K562 (cell line): ENCODE measurements at regions not wholly inside any gene's neighbourhood (a gene's known extent, or its start where the extent isn't known, plus 50 kb on each side); places are given as distances from the start of the nearest gene placed in this dataset.

Experiments used
- ATAC-seq: fragments of 200-7000 bp; cut with Tn5 transposase; 3 replicates; pipeline ENCODE4 v1.9.1; 2020; ENCODE audit warnings: moderate library complexity
- BruUV-seq: library from RNA; stranded (reverse); fragments of 400-500 nt; replicated peaks from 2 replicates; lab custom pipeline; 2021; lab: Mats Ljungman, UMichigan
- CTCF ChIA-PET: fragments of 300-600 bp; formaldehyde crosslinking; extraction: SDS; loops from one replicate; lab custom pipeline; 2021; ENCODE audit warnings: low intra/inter-chr PET ratio; lab: Yijun Ruan, JAX
- POLR2A ChIA-PET: fragments of 300-600, 350-650 bp; sonication (Branson Sonifier 250); formaldehyde crosslinking; extraction: SDS; loops from one replicate; lab custom pipeline; 2021; ENCODE audit warnings: antibody characterized with exemption, inconsistent platforms; lab: Yijun Ruan, JAX
- DNase-seq, 4 experiments: peaks; one replicate each; pipeline versions ENCODE4 v3.0.0 to v3.0.0-alpha.2; 2011 to 2018; ENCODE audit warnings: low spot score in 3 of 4, mixed read lengths in 3 of 4; ENCODE audit errors: extremely low read depth in 1 of 4
- FAIRE-seq: peaks from 2 replicates; lab custom pipeline; 2011; peaks lifted over from hg19 to GRCh38; lab: Jason Lieb, UNC
- H2AFZ ChIP-seq: 2 replicates; pipeline ENCODE4 v1.6.0; 2011; ENCODE audit warnings: low read depth, low read length, control low read depth, inconsistent platforms
- H3K27ac ChIP-seq: fragments of 200-600 bp; 3 replicates; pipeline ENCODE4 v1.8.0; 2011; ENCODE audit warnings: low read depth, mild to moderate bottlenecking, control low read depth, inconsistent platforms, low read length, moderate library complexity, mixed read lengths; ENCODE audit errors: extremely low read depth
- H3K27me3 ChIP-seq, 2 experiments: fragments of 300-600 bp in 1 of 2; 2 replicates in 1 of 2; 3 replicates in 1 of 2; pipeline versions ENCODE4 v1.6.0 to v1.8.0; 2011; ENCODE audit warnings: inconsistent platforms in 2 of 2, low read length in 2 of 2, mild to moderate bottlenecking in 1 of 2, mixed read lengths in 1 of 2, moderate library complexity in 1 of 2; ENCODE audit not compliant: control insufficient read depth in 2 of 2, insufficient read depth in 2 of 2
- H3K36me3 ChIP-seq: fragments of 300-600 bp; 3 replicates; pipeline ENCODE4 v1.8.0; 2011; ENCODE audit warnings: mild to moderate bottlenecking, low read length, inconsistent platforms; ENCODE audit not compliant: control insufficient read depth, insufficient read depth
- H3K4me1 ChIP-seq, 2 experiments: fragments of 200-600 bp in 1 of 2; replicated peaks in 1 of 2; 2 replicates in 1 of 2; 3 replicates in 1 of 2; pipeline versions ENCODE4 v1.5.1 to v1.8.0; 2011; ENCODE audit warnings: inconsistent platforms in 2 of 2, low read length in 2 of 2, mild to moderate bottlenecking in 1 of 2, mixed read lengths in 1 of 2, moderate library complexity in 1 of 2; ENCODE audit not compliant: control insufficient read depth in 2 of 2, insufficient read depth in 2 of 2
- H3K4me2 ChIP-seq: 2 replicates; pipeline ENCODE4 v1.6.1; 2011; ENCODE audit warnings: low read length, control low read depth, inconsistent platforms, mixed read lengths; ENCODE audit not compliant: insufficient read depth
- H3K4me3 ChIP-seq: fragments of 200-600 bp; sonication (generic), shearing (Covaris generic); 2 replicates; pipeline ENCODE4 v1.5.1; 2016; ENCODE audit warnings: control low read depth, inconsistent platforms
- H3K79me2 ChIP-seq: fragments of 200-600 bp; 3 replicates; pipeline ENCODE4 v1.8.0; 2011; ENCODE audit warnings: low read length, inconsistent platforms; ENCODE audit not compliant: control insufficient read depth, insufficient read depth
- H3K9ac ChIP-seq, 2 experiments: 2 replicates each; pipeline versions ENCODE4 v1.6.0 to v1.6.1; 2011; ENCODE audit warnings: low read depth in 2 of 2, low read length in 2 of 2, control low read depth in 1 of 2, inconsistent platforms in 1 of 2, mild to moderate bottlenecking in 1 of 2, mixed read lengths in 1 of 2; ENCODE audit not compliant: insufficient read depth in 1 of 2
- H3K9me1 ChIP-seq: one replicate; pipeline ENCODE4 v1.6.0; 2011; ENCODE audit warnings: inconsistent platforms, mild to moderate bottlenecking, low read length, moderate library complexity; ENCODE audit not compliant: control insufficient read depth, insufficient read depth
- H3K9me3 ChIP-seq: replicated peaks from 2 replicates; pipeline ENCODE4 v1.5.1; 2011; ENCODE audit warnings: low read depth, low read length, inconsistent platforms; ENCODE audit not compliant: control insufficient read depth, insufficient read depth
- H4K20me1 ChIP-seq: replicated peaks from 2 replicates; pipeline ENCODE4 v1.6.1; 2011; ENCODE audit warnings: low read length, inconsistent platforms, mixed read lengths; ENCODE audit not compliant: control insufficient read depth, insufficient read depth
- ATF6 ChIP-seq: sonication (generic); formaldehyde crosslinking; IDR thresholded peaks from 2 replicates; pipeline ENCODE4 v1.4.0; 2020; ENCODE audit warnings: mild to moderate bottlenecking, missing genetic modification reagents
- CBX5 ChIP-seq: IDR thresholded peaks from 2 replicates; pipeline ENCODE4 v1.6.1; 2014; ENCODE audit warnings: low read depth, borderline replicate concordance
- CC2D1A ChIP-seq: fragments of 450-650 bp; IDR thresholded peaks from 2 replicates; pipeline ENCODE4 v1.6.1; 2017; ENCODE audit warnings: mild to moderate bottlenecking
- CHD2 ChIP-seq: IDR thresholded peaks from 2 replicates; pipeline ENCODE4 v1.6.1; 2011; ENCODE audit warnings: low read depth, low read length
- CHD4 ChIP-seq: fragments of 200-600 bp; sonication (generic); IDR thresholded peaks from 3 replicates; pipeline ENCODE4 v1.6.1; 2012; ENCODE audit warnings: low read depth, mild to moderate bottlenecking, mixed read lengths, low read length, inconsistent platforms; ENCODE audit not compliant: insufficient read depth, insufficient replicate concordance, poor library complexity, severe bottlenecking
- CREM ChIP-seq: IDR thresholded peaks from 2 replicates; pipeline ENCODE4 v1.6.1; 2014; ENCODE audit warnings: antibody characterized with exemption, low read depth
- IRF1 ChIP-seq: sonication (generic); formaldehyde crosslinking; IDR thresholded peaks from 2 replicates; pipeline ENCODE4 v1.8.0; 2022; ENCODE audit warnings: missing genetic modification reagents, mild to moderate bottlenecking, borderline replicate concordance
- MIER1 ChIP-seq: fragments of 450-650 bp; IDR thresholded peaks from 2 replicates; pipeline ENCODE4 v1.6.1; 2016; ENCODE audit warnings: antibody characterized with exemption, mild to moderate bottlenecking, low read depth
- SIN3A ChIP-seq, 2 experiments: fragments of 150-350 bp in 1 of 2; IDR thresholded peaks; 2 replicates each; pipeline ENCODE4 v1.6.1; 2011 to 2016; ENCODE audit warnings: borderline replicate concordance in 2 of 2, low read depth in 2 of 2, low read length in 2 of 2, mild to moderate bottlenecking in 2 of 2, moderate library complexity in 2 of 2; ENCODE audit not compliant: control insufficient read depth in 1 of 2
- TAL1 ChIP-seq: fragments of 450-650 bp; IDR thresholded peaks from 2 replicates; pipeline ENCODE4 v1.6.1; 2016; ENCODE audit warnings: mild to moderate bottlenecking
- TBP ChIP-seq: optimal IDR thresholded peaks from 2 replicates; pipeline ENCODE3; 2011; ENCODE audit warnings: low read depth, low read length, improper control_type of control experiment
- TEAD2 ChIP-seq: fragments of 450-650 bp; IDR thresholded peaks from 2 replicates; pipeline ENCODE4 v1.6.1; 2016; ENCODE audit warnings: missing genetic modification characterization, control low read depth, missing compliant biosample characterization
- TOE1 ChIP-seq, 2 experiments: fragments of 450-650 bp in 1 of 2; sonication (generic) in 1 of 2; formaldehyde crosslinking in 1 of 2; IDR thresholded peaks; 2 replicates each; pipeline versions ENCODE4 v1.7.1 to v1.8.0; 2016 to 2022; ENCODE audit warnings: borderline replicate concordance in 2 of 2, mild to moderate bottlenecking in 2 of 2, antibody characterized with exemption in 1 of 2, inconsistent platforms in 1 of 2, low read depth in 1 of 2, missing genetic modification reagents in 1 of 2, moderate library complexity in 1 of 2
- WGBS: fragments of 100-300 bp; shearing (Covaris generic); methylation state at CpG from one replicate; pipeline ENCODE4 v1.1.6; 2016; ENCODE audit warnings: low coverage, mixed read lengths; ENCODE audit not compliant: insufficient coverage; ENCODE audit errors: missing lambda C conversion rate; 5-methylcytosine and 5-hydroxymethylcytosine counted together
- in situ Hi-C: fragments of 300-500 bp; cut with MboI; formaldehyde crosslinking; loops from 4 replicates; pipeline ENCODE4 v1.15.0; 2018; ENCODE audit warnings: inconsistent platforms, mixed read lengths
- intact Hi-C: fragments of 100-400 bp; cut with micrococcal nuclease; formaldehyde crosslinking; loops from 2 replicates; pipeline ENCODE4 v1.14.2; 2022

- TF ChIP-seq IRF1 (CRISPR knock-in tag) (no peak), TBP (no peak), ATF6 (CRISPR knock-in tag) (no peak), CHD2 (no peak), CHD4 (no peak), TAL1 (no peak), CBX5 (no peak), CREM (no peak), SIN3A (IDR thresholded peaks at IDR 0.05; ENCODE audit: borderline replicate concordance in 2 of 2, control insufficient read depth in 1 of 2, low read depth in 2 of 2, low read length in 2 of 2) (no peak), TEAD2 (tag) (no peak), CC2D1A (no peak), MIER1 (no peak), TOE1 (IDR thresholded peaks at IDR 0.05; ENCODE audit: borderline replicate concordance) (no peak), TOE1 (CRISPR knock-in tag; IDR thresholded peaks at IDR 0.05; ENCODE audit: borderline replicate concordance, low read depth) (no peak)
- Histone ChIP-seq H3K4me1 (no peaks in the 10 kb centered on the region), H3K9ac (no peak overlapping the region), H2AFZ (no peak overlapping the region), H3K27ac (no peak overlapping the region), H3K27me3 (no peaks in the 10 kb centered on the region), H3K9me3 (no peaks in the 10 kb centered on the region), H3K4me2 (no peak overlapping the region), H3K9me1 (no peaks in the 10 kb centered on the region), H4K20me1 (no peaks in the 10 kb centered on the region), H3K4me3 (no peak overlapping the region), H3K79me2 (no peaks in the 10 kb centered on the region), H3K36me3 (no peaks in the 10 kb centered on the region)
- no peak for ATAC-seq
- POLR2A ChIA-PET = interaction anchor here (0.7 to 1.0 kb wide), 2 partner anchors 74 to 322 kb away, joined by 3 to 5 read pairs; no protein-coding TSS in a partner anchor
- no TSS peak for BruUV-seq
- in situ Hi-C loops = no loop called here
- WGBS = 0% methylated on average over 5 of the region's 5 CpGs
- no peak for FAIRE-seq
- CTCF ChIA-PET = no interaction called here
- intact Hi-C loops = no loop called here
- DNase-seq = no peak
Observed at GRCh38 chr1:208917281-208917680, 666.2 kb upstream of the CAMK1G start.
